ENCODE measurements at regions not wholly inside any gene's neighbourhood (a gene's known extent, or its start where the extent isn't known, plus 50 kb on each side); places are given as distances from the start of the nearest gene placed in this dataset.

GRCh38 chr4:27524224-27524623 is 663.6 kb downstream of the STIM2 start:
- Histone ChIP-seq H3K4me2 (no peak overlapping the region), H3K79me2 (ENCODE audit: insufficient read depth) (no peaks in the 10 kb centered on the region), H4K20me1 (ENCODE audit: insufficient read depth) (no peaks in the 10 kb centered on the region), H3F3A (replicated peaks; ENCODE audit: insufficient read depth) (no peaks in the 10 kb centered on the region), H3K9me2 (no peaks in the 10 kb centered on the region), H2AFZ (ENCODE audit: low read depth) (no peak overlapping the region; the same call in 1 of the 2 replicates), H3K27me3 (ENCODE audit: insufficient read depth) (no peaks in the 10 kb centered on the region), H3K9me3 (no peaks in the 10 kb centered on the region), H3K9ac (no peak overlapping the region), H3K36me3 (replicated peaks in 1 of 2; ENCODE audit: control insufficient read depth in 1 of 2, insufficient read depth in 2 of 2, low read length in 1 of 2) (no peaks in the 10 kb centered on the region), H3K4me1 (ENCODE audit: control insufficient read depth in 1 of 2, insufficient read depth in 2 of 2, low read depth in 1 of 2, low read length in 1 of 2) (no peaks in the 10 kb centered on the region), H3K4me3 (ENCODE audit: low read depth in 2 of 2, low read length in 1 of 2) (no peak overlapping the region), H3K27ac (ENCODE audit: low read depth in 2 of 2, low read length in 1 of 2) (no peak overlapping the region)
- POLR2A ChIA-PET, result no interaction called here
- no peak for TF ChIP-seq TEAD4 (IDR thresholded peaks at IDR 0.05; ENCODE audit: borderline replicate concordance, insufficient read depth)
- no peak for TF ChIP-seq PBX3 (IDR thresholded peaks at IDR 0.05)
- TF ChIP-seq EP300 (IDR thresholded peaks at IDR 0.05; ENCODE audit: borderline replicate concordance in 1 of 2, low read depth in 1 of 2, low read length in 1 of 2), result no peak
- TF ChIP-seq IRF3 (IDR thresholded peaks at IDR 0.05; ENCODE audit: low read depth, low read length), result no peak
- TF ChIP-seq MAX (IDR thresholded peaks at IDR 0.05; ENCODE audit: low read depth), result no peak
- TF ChIP-seq GABPA (IDR thresholded peaks at IDR 0.05; ENCODE audit: low read depth), result no peak
- TF ChIP-seq RCOR1 (IDR thresholded peaks at IDR 0.05; ENCODE audit: low read length), result no peak
- TF ChIP-seq RFX5 (IDR thresholded peaks at IDR 0.05; ENCODE audit: low read length), result no peak
- TF ChIP-seq TAF1 (IDR thresholded peaks at IDR 0.05; ENCODE audit: borderline replicate concordance, low read depth, low read length), result no peak
- TF ChIP-seq ELF1 (IDR thresholded peaks at IDR 0.05), result no peak
- no peak for TF ChIP-seq GATA2 (CRISPR knock-in tag; IDR thresholded peaks at IDR 0.05)
- TF ChIP-seq FOSL2 (IDR thresholded peaks at IDR 0.05; ENCODE audit: borderline replicate concordance, low read depth), result no peak
- no peak for TF ChIP-seq REST (IDR thresholded peaks at IDR 0.05; ENCODE audit: low read depth, low read length)
- TF ChIP-seq NRF1 (IDR thresholded peaks at IDR 0.05; ENCODE audit: low read depth, low read length), result no peak
- TF ChIP-seq EZH2phosphoT487 (IDR thresholded peaks at IDR 0.05; ENCODE audit: borderline replicate concordance, low read depth), result no peak
- TF ChIP-seq JUND (IDR thresholded peaks at IDR 0.05), result no peak
- CTCF ChIA-PET, result no interaction called here
- 25% methylated on average over 2 of the region's 2 CpGs for WGBS (ENCODE audit: low lambda C conversion rate)
- no peak for DNase-seq

Measured in SK-N-SH (cell line).